HG03439 (cell line): ENCODE measurements at regions not wholly inside any gene's neighbourhood (a gene's known extent, or its start where the extent isn't known, plus 50 kb on each side); places are given as distances from the start of the nearest gene placed in this dataset.
"Not testable (repeated sequence)": the region's sequence is repeated elsewhere in the genome, so short reads cannot be mapped to it uniquely, and the experiment has no call there.

Source experiments
- ATAC-seq: cut with Tn5 transposase; IDR thresholded peaks from one replicate; pipeline ENCODE4 v1.9.1; 2021; ENCODE audit warnings: mild to moderate bottlenecking, moderate library complexity; ENCODE audit not compliant: unreplicated experiment

- no peak for ATAC-seq
Observed at GRCh38 chr21:15644489-15644888, 85.3 kb upstream of the USP25 start.

GRCh38 chr21:15645830-15646229, 84.0 kb upstream of the USP25 start:
- ATAC-seq = no peak

- ATAC-seq = no peak
Observed at GRCh38 chr21:15650735-15651134, 79.0 kb upstream of the USP25 start.

- ATAC-seq = no peak
Observed at GRCh38 chr21:15651172-15651571, 78.6 kb upstream of the USP25 start.

DNA sequence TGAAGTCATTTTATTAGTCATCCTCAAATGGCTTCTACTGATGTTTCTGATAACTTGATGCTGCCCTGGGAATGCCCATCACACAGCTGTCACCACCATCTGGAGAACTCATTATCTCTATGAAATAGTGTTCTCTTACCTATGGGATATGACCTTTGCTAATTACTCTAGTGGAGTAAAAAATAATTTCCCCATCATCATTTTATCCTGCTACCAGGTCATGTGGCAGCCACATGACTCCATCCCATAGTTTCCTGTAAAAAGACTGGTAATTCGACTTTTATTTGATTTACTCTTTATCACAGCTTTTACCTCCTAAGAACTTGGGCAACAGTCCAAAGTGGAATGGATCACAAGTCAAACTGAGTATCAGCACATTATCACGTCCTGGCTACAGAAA, 76.1 kb upstream of the USP25 start:
- ATAC-seq = no peak

GRCh38 chr21:15654171-15654570, 75.6 kb upstream of the USP25 start:
- no peak for ATAC-seq

DNA sequence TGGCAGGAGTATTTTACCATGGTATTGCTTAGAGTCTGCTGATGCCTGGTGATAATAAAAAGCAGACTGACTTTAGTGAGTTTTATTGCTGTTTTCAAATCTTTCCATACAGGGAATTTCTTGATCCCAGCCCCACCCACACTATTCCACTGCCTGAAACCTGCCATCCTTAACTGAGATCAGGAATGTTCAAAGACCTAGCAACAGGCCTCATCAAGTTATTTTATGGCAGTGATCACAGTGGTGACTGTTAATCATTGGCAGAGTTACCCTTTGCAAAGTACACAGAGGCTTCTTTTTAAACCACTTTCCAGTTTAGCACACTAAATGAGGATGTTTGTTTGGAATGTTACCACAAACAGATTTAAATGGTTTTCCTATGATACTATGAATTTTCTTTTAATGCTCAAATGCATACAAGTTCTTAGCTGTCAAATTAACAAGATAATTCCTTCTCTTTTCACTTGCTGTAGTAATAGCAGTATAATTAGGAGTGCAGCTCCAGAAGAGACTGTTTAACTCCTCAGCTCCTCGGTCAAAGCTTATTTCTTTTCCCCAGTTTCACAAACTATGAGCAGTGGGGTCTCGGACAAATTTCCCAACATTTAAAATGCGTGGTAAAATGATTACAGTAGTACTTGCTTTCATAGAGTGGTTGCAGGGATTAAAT, 69.9 kb upstream of the USP25 start:
- ATAC-seq = no peak

GRCh38 chr21:15660423-15660804, 69.4 kb upstream of the USP25 start:
- ATAC-seq = no peak

DNA sequence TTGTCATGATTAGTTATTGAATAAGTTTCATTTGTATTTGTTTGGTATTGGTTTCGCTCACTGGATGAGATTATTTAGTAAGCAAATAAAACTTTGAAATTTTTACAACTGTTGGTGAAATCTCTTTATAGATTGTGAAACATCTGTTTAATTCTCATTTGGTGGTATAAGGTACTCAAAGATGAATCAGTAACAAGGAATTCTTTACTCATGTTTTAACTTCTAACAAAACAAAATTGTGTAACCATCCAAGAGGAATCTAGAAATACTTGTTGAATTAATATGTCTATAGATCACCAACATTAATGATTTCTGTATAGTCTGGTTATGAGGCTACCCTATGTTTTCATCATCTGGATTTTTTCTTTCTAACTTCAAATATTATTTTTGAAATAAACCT, 62.8 kb upstream of the USP25 start:
- ATAC-seq = no peak

DNA sequence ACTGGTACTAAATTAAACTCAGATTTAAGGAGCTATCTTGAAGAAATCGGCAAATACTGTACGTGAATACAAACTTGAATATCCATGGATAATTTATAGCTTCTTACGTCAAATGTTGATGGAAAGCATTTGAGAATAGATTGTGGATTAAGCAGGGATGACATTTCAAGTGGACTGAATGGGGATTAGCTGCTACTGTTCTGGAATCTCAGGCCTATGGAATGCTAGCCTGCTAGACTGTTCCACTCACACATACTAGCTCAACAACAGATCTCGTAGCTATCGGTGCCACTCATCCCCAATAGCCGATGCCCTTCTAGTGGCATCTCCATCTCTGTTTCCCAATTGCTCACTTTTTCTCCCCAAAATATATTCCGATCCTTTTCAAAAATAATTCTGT, 62.0 kb upstream of the USP25 start:
- no peak for ATAC-seq

- no peak for ATAC-seq
Observed at GRCh38 chr21:15669247-15669646, 60.5 kb upstream of the USP25 start.

- no peak for ATAC-seq
Observed at GRCh38 chr21:15671188-15671587, 58.6 kb upstream of the USP25 start.

- not testable (repeated sequence) for ATAC-seq
Observed at GRCh38 chr21:15672578-15672977, 57.2 kb upstream of the USP25 start.

DNA sequence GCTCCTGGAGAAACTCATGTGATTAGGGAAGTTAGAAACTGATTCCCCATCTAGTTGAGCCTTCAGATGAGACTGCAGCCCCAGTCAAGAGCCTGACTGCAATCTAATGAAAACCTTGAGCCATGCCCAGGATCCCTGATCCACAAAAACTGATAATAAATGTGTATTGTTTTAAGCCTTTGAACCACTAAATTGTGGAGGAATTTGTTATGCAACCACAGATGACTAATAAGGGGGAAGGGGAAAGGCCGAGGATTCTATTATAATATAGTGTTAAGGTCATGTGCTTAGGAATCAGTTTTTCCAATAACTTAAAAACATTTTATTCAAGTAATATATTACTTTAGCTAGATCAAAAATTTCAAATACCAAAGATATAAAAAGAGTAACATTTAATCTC, 52.8 kb upstream of the USP25 start:
- no peak for ATAC-seq

- ATAC-seq = no peak
Observed at GRCh38 chr21:15679630-15680029, 50.2 kb upstream of the USP25 start.
